ENCODE measurements at regions not wholly inside any gene's neighbourhood (a gene's known extent, or its start where the extent isn't known, plus 50 kb on each side); places are given as distances from the start of the nearest gene placed in this dataset.

DNA sequence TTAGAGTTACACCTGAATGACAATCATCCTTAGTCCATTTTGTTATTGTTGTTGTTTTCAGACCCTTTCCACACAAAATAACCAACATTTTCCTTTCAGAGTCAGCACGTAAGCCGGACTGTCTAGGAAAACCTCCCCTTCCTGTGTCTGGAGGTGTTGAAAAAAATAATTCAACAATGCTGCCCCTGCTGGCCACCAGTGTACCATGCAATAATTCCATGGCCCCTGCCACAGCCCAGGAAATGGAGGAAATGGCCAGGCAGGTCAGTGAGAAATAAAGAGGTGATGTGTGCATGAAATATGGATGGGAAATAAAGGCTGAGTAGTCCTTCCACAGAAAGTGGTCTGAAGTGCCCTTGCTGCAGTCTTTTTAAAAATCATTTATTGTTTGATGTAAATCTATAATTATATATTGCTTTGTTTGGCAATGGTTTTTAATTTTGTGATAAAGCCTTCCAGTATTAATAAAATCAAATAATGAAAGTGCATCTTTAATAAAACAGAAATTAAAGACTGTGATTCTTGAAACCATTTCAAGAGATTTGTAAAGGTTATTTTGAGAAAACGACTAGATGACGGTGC lies 152.8 kb upstream of the PAPPA start:
- no peak for DNase-seq

- DNase-seq: no peak
Measured at GRCh38 chr9:116002181-116002580, 151.4 kb upstream of the PAPPA start.

DNA sequence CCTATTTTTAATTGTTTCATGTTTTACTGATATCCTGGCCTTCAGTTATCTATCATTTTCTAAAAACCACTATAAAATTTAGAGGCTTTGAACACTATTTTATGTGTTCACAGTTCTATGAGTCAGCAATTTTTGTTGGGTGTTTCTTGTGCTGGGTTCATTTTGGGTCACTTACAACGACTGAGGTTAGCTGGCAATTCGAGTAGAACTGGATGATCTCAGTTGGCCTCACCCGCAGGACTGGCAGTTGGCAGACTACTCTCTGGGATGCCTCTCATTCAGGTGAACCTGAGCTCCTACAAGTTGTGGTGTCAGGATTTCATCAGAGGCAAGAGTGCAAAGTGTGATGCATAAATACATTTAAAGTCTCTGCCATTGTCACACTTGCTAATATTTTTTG lies 151.0 kb upstream of the PAPPA start:
- DNase-seq: no peak

DNA sequence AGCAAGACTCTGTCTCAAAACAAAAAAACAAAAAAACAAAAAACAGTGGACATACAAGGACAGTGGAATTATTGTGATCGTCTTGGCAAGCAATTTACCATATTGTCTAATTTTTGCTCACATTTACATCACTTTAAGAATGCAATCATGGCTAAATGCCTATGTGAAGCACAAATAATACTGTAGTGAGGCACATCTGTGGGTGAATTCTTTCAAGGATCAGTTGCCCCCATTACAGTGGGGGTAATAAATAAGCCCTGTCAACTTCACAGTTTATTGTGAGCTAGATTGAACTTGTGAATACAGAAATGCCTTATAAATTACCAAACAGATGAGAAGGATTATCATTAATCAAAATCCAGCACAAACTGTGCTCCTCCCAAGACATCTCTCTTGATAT lies 150.2 kb upstream of the PAPPA start:
- DNase-seq: no peak

- DNase-seq: no peak
Measured at GRCh38 chr9:116005205-116005604, 148.4 kb upstream of the PAPPA start.

DNA sequence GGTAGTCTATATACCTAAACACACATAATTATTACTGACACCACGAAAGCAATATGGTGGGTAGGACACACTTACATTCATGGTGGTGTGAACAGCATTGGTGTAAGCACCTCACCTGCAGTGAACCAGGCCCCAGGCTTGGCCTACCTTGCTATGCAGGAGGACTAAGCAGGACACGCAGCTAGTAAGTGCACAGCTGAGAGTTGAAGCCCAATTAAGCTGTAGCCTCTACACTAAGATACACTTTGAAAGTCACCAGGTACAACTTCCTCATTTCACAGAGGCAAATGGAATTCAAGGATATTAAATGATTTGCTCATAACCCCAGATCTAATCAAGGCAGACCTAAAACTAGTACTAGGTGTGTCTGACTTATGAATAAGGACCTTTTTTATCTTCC lies 145.8 kb upstream of the PAPPA start:
- no peak for DNase-seq

GRCh38 chr9:116008278-116008677 lies 145.3 kb upstream of the PAPPA start:
- DNase-seq: no peak

DNA sequence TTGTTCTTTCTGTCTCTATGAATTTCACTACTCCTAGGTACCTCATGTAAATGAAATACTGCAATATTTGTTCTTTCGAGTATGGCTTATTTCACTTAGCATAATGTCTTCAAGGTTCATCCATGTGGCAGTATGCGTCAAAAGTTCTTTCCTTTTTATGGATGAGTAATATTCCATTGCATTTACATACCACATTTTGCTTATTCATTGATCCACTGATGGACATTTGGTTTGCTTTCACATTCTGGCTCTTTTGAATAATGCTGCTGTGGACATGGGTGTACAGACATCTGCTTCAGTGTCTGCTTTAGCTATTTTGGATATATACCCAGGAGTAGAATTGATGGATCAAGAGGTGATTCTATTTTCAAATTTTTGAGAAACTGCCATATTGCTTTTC lies 144.2 kb upstream of the PAPPA start:
- DNase-seq: no peak

GRCh38 chr9:116015855-116016254 lies 137.7 kb upstream of the PAPPA start:
- DNase-seq: no peak

DNA sequence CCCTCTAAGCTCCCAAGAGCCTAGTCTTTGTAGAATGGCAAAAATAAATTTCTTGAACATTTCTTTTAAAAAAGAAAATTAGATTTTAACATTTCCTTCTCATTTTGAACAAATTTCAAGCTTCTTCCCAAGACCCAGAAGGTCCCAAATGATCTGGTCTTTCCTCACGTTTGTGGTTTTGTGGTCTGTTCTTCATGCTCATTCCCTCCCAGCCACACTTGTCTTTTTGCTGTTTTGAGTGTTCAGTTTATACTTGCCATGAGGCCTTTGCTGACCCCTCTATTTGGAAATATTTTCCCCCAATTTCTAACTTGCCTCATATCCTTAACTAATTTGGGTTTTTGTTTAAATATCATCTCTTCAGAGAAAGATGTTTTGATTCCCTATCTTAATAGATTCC lies 133.4 kb upstream of the PAPPA start:
- no peak for DNase-seq

DNA sequence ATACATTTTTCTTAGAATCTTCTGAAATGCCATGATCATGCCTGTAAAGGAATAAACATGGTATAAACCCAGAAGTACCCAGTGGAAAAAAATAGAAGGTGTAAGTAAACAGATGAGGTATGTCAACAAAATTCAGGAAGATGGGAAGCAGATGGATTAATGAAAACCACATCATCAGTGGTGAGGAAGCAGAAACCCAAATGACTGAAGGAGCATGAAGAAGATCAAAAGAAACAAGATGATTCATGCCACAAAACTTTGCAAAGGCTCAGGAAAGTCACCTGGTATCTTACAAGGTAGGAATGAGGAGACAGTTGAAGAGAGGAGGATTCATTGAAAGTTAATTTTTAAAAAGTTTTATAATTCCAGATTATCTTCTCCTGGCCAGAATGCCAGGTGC lies 132.8 kb upstream of the PAPPA start:
- no peak for DNase-seq

DNA sequence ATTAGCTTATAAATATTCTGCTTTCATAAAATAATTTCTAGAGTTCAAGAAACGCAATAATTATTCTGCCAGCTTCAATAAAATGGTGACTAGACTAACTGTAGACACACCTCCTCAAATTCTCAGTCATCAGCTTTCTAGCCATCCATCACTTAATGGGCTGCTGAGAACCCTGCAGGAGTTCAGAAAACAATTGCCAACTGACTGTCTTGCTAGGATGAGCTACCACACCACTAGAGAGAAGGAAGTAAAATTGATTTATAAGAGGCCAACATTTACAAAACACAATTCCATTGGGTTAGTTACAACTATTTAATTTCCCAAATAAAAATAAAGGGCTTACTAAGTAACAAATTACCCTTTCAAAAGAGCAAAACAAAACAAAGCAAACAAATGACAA lies 126.5 kb upstream of the PAPPA start:
- DNase-seq: no peak

DNA sequence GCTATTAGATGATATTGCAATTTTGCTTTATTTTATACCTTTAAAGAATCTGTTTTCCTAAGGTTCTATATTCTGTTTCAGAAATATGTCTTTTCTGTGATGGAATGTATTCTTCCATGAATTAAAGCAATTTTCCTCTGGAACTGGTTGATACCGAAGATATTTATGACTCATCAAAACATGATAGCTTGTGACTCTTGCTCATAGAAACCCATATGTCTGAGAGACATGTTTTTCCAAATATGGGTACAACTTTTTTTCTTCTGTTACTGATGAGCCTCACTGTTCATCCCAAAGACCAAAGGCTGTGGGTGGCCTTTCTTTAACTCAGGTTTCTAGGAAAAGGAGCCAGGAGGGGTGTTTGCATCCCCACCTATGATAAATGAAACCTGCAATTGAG lies 126.1 kb upstream of the PAPPA start:
- no peak for DNase-seq

- DNase-seq: no peak
Measured at GRCh38 chr9:116027951-116028350, 125.6 kb upstream of the PAPPA start.

DNA sequence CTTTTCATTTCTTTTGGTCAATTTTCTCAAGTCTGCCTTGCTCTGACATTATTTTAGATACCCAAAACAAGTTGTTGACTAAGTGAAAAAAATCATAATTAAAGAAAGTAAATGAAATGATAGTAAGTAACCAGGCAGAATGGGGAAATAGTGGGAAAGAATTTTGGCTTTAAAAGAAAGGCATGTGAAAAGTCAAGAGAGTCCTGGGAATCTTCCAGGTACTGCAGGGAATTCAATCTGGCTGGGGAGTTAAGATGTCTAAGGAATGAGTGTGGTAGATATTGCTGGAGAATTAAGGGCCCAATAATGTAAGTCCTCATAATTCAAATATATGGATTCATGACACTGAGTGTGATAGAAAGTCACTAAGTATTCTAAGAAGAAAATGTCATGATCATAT lies 123.1 kb upstream of the PAPPA start:
- DNase-seq: no peak

DNA sequence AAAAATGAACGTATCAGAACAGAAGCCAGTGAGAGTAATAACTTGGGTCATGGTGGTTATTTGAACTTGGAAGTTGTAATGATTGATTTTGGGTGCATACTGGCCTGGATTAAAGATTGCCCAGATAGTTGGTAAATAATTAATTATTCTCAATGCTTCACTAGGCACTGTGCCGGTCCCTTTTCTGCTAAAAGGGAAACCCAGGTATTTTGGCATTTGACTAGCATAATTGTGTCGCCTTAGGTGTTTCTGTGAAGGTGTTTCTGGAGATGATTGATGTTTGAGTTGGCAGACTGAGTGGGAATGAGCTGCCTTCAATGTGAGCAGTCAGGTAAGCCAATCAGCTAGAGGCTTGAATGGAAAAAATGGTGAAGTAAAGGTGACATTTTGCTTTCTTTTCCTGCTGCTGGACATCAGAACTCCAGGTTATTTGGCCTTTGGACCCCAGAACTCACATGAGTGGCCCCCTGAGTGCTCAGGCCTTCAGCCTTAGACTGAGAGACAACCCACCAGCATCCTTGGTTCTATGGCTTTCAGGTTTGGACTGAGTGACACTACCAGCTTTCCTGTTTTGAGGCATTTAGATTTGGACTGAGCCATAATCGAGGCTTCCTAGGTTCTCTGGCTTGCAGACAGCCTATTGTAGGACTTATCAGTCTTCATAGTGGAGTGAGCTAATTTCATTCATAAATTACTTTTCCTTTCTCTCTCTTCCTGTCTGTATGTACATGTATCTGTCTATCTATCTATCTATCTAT lies 120.7 kb upstream of the PAPPA start:
- DNase-seq: no peak

DNA sequence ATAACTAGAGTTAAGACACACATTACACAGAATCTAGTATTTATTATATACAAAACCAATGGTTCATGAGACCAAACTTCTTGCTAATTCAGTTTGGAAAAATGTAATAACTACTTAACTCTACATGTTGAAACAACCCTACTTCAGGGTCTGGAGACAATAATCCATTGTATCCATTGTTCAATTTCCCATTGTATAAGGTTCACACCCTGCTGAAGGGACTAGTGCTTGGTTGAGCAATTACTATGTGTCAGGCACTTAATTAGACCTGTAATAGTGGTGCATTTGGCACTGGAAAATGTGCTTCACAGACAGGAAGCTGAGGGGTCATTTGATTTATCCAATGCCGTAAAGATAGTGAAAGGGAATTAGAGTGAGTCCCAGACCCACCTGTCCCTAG lies 114.3 kb upstream of the PAPPA start:
- no peak for DNase-seq

DNA sequence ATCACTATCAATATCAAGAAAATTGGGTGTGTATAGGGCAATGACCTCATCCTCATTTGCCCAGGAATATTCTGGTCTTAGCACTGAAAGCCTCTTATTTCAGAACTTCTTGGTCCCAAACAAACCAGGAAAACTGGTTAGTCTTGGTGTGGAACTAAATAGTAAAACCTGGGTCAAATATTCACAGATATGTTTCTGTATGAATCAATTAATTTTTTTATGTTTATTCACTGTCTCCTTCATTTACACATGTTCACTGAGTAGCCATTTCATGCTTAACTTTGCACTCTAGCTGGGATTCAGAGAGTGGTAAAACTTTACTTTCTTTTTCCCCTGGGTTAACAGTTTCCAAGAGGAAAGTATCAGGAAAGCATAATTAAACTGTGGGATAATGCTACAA lies 113.7 kb upstream of the PAPPA start:
- no peak for DNase-seq

GRCh38 chr9:116042321-116042720 lies 111.3 kb upstream of the PAPPA start:
- DNase-seq: no peak

GRCh38 chr9:116045083-116045482 lies 108.5 kb upstream of the PAPPA start:
- no peak for DNase-seq

DNA sequence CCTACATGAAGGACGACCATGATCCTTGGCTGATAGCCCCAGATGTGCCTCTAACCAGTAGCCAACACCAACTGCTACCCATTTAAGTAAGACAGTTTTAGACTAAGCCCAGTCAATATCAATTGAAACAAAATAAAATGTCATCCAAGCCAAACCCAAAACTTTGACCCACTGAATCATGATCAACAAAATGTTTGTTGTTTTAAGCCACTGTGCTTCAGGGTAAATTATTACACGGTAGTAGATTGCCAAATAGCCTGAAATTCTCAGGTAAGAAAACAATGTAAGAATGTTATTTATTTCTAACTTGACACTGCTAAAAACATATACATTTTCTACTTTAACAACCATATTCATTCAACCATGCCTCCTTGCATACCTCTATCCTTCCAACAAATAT lies 105.5 kb upstream of the PAPPA start:
- DNase-seq: no peak

GRCh38 chr9:116049456-116049855 lies 104.1 kb upstream of the PAPPA start:
- no peak for DNase-seq

GRCh38 chr9:116051528-116051927 lies 102.1 kb upstream of the PAPPA start:
- no peak for DNase-seq

DNA sequence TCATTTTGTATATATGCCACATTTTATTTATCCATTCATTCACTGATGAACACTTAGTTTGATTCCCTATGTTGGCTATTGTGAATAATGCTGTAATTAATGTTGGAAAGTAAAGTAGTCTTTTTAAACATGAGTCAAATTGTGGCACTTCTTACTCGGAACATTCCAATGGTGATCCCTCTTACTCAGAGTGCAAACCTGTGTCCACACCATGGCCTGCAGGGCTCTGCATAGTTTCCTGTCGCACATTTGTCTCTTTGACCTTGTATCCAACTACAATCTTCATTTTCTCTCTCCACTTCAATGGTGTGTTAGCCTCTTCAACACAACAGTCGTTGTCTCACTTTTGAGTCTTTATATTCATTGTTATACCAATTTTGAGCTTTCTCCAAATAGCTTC lies 98.1 kb upstream of the PAPPA start:
- DNase-seq: no peak

DNA sequence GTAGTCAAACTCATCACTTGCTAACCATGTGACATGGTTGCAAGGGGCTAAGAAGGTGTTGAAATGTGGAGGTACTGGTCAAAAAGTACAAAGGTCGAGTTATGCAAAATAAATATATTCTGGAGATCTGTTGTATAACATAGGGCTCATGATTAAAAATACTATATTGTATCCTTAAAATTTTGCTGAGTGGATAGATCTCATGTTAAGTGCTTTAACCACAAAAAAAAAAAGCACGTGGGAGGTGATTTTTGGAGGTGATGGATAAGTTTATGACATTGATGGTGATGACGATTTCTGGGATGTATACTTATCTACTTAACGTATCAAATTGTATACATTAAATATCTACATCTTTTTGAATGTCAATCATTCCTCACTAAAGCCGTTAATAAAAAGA lies 96.2 kb upstream of the PAPPA start:
- DNase-seq: no peak
